Ovary (tissue), 3 donors: ENCODE measurements at regions not wholly inside any gene's neighbourhood (a gene's known extent, or its start where the extent isn't known, plus 50 kb on each side); places are given as distances from the start of the nearest gene placed in this dataset.

Source experiments
- POLR2A ChIP-seq: fragments of 450-650 bp; IDR thresholded peaks from one replicate; pipeline ENCODE4 v1.6.1; 2017; ENCODE audit warnings: antibody characterized with exemption, mild to moderate bottlenecking, moderate library complexity
- TF ChIP-seq, protein P1 (sequence below), 3 donors: fragments of 450-650 bp in 2 of 3; fragments of 200-600 bp in 1 of 3; IDR thresholded peaks; one replicate each; pipeline versions ENCODE4 v1.5.1 to v1.8.0; 2016 to 2022; ENCODE audit warnings: antibody characterized with exemption in 3 of 3, mild to moderate bottlenecking in 1 of 3
- donor health status: DM: no; HTN: no; CAD: no.

DNA sequence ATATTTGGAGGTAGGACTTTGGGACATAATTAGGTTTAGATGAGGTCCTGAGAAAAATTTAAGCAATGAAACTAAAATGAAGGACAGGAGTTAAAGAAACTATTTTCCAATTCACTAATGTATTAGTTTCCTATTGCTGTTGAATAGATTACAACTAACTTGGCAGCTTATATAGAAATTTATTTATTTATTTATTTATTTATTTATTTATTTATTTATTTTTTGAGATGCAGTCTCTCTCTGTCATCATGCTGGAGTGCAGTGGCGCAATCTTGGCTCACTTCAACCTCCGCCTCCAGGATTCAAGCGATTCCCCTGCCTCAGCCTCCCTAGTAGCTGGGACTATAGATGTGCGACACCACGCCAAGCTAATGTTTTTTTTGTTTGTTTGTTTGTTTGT, 182.4 kb upstream of the ADCY2 start:
- TF ChIP-seq POLR2A, result no peak
- TF ChIP-seq, protein P1, sequence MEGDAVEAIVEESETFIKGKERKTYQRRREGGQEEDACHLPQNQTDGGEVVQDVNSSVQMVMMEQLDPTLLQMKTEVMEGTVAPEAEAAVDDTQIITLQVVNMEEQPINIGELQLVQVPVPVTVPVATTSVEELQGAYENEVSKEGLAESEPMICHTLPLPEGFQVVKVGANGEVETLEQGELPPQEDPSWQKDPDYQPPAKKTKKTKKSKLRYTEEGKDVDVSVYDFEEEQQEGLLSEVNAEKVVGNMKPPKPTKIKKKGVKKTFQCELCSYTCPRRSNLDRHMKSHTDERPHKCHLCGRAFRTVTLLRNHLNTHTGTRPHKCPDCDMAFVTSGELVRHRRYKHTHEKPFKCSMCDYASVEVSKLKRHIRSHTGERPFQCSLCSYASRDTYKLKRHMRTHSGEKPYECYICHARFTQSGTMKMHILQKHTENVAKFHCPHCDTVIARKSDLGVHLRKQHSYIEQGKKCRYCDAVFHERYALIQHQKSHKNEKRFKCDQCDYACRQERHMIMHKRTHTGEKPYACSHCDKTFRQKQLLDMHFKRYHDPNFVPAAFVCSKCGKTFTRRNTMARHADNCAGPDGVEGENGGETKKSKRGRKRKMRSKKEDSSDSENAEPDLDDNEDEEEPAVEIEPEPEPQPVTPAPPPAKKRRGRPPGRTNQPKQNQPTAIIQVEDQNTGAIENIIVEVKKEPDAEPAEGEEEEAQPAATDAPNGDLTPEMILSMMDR (IDR thresholded peaks at IDR 0.05), result no peak
